Body of pancreas (tissue), 4 donors: ENCODE measurements at regions not wholly inside any gene's neighbourhood (a gene's known extent, or its start where the extent isn't known, plus 50 kb on each side); places are given as distances from the start of the nearest gene placed in this dataset.

Source experiments
- ATAC-seq: fragments of 150-250 bp; one replicate; pipeline ENCODE4 v1.9.1; 2016
- DNase-seq, 4 donors: peaks; one replicate each; pipeline ENCODE4 v3.0.0-alpha.2; 2019
- H3K27ac ChIP-seq, 4 donors: fragments of 200-600 bp; sonication (generic); 1 replicate in 3 of 4; 2 replicates in 1 of 4; pipeline versions ENCODE4 v1.5.1 to v1.6.1; 2016 to 2019; ENCODE audit warnings: mild to moderate bottlenecking in 1 of 4, mixed read lengths in 1 of 4, moderate library complexity in 1 of 4
- H3K27me3 ChIP-seq, 2 donors: fragments of 200-600 bp; sonication (generic); one replicate each; pipeline ENCODE4 v1.6.0; 2016; ENCODE audit warnings: mild to moderate bottlenecking in 1 of 2
- H3K36me3 ChIP-seq, 2 donors: fragments of 200-600 bp; sonication (generic); replicated peaks in 1 of 2; 2 replicates each; pipeline ENCODE4 v1.5.1; 2016; ENCODE audit warnings: low read depth in 2 of 2; ENCODE audit not compliant: insufficient read depth in 1 of 2
- H3K4me1 ChIP-seq: fragments of 200-600 bp; sonication (generic); one replicate; pipeline ENCODE4 v1.6.0; 2016
- H3K4me3 ChIP-seq, 2 donors: fragments of 200-600 bp; sonication (generic); 1 replicate in 1 of 2; 2 replicates in 1 of 2; pipeline ENCODE4 v1.5.1; 2016 to 2019
- H3K9me3 ChIP-seq, 3 donors: fragments of 200-600 bp; sonication (generic); 1 replicate in 2 of 3; 2 replicates in 1 of 3; pipeline ENCODE4 v1.5.1; 2016
- POLR2A ChIP-seq, 3 donors: fragments of 450-650 bp; IDR thresholded peaks; one replicate each; pipeline ENCODE4 v1.6.1; 2016; ENCODE audit warnings: antibody characterized with exemption in 3 of 3, mild to moderate bottlenecking in 2 of 3
- WGBS, 2 donors: methylation state at CpG; one replicate each; pipeline ENCODE4 v1.1.5; 2017; 5-methylcytosine and 5-hydroxymethylcytosine counted together
- intact Hi-C: fragments of 100-400 bp; cut with DNase I; formaldehyde crosslinking; loops from one replicate; pipeline ENCODE4 v1.15.1; 2023
- TF ChIP-seq, protein P1 (sequence below), 7 experiments: fragments of 450-650 bp in 4 of 7; fragments of 200-600 bp in 3 of 7; sonication (generic) in 3 of 7; IDR thresholded peaks; one replicate each; pipeline ENCODE4 v1.5.1; 2016 to 2019; ENCODE audit warnings: antibody characterized with exemption in 7 of 7

GRCh38 chr6:139912735-139913400, 538.4 kb upstream of the CITED2 start:
- 63 to 76% methylated on average over 10 of the region's 10 CpGs for WGBS, 2 donors
- TF ChIP-seq, protein P1, sequence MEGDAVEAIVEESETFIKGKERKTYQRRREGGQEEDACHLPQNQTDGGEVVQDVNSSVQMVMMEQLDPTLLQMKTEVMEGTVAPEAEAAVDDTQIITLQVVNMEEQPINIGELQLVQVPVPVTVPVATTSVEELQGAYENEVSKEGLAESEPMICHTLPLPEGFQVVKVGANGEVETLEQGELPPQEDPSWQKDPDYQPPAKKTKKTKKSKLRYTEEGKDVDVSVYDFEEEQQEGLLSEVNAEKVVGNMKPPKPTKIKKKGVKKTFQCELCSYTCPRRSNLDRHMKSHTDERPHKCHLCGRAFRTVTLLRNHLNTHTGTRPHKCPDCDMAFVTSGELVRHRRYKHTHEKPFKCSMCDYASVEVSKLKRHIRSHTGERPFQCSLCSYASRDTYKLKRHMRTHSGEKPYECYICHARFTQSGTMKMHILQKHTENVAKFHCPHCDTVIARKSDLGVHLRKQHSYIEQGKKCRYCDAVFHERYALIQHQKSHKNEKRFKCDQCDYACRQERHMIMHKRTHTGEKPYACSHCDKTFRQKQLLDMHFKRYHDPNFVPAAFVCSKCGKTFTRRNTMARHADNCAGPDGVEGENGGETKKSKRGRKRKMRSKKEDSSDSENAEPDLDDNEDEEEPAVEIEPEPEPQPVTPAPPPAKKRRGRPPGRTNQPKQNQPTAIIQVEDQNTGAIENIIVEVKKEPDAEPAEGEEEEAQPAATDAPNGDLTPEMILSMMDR (IDR thresholded peaks at IDR 0.05) = no peak
- TF ChIP-seq POLR2A (IDR thresholded peaks at IDR 0.05) = no peak
- Histone ChIP-seq H3K36me3 (no peaks in the 10 kb centered on the region), H3K9me3 (no peaks in the 10 kb centered on the region), H3K4me1 (peaks cover 5% of the 10 kb centered on the region), H3K27ac (no peak overlapping the region), H3K4me3 (no peak overlapping the region), H3K27me3 (no peaks in the 10 kb centered on the region)
- no peak for ATAC-seq
- intact Hi-C loops = no loop called here
- DNase-seq = no peak

DNA sequence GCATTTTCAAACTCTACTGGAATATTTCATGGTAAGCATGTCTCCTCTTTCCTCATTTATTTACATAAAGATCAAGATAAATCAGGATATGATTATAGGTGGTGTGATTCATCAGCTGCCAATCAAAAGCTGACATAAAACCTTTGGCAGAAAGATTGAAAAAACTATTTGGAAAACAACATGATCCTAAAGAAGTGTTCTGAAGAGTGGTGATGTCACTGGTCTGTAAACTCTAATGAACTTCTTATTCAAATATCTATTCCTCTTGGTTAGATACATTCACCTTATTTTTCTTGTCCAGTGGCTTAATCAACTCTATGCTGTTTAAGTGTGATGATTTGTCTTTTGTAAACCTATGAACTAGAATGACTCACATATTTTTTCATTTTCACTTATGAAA, 535.5 kb upstream of the CITED2 start:
- no peak for TF ChIP-seq POLR2A (IDR thresholded peaks at IDR 0.05)
- TF ChIP-seq, protein P1 (IDR thresholded peaks at IDR 0.05) = no peak
- H3K4me1 ChIP-seq = peaks cover 5% of the 10 kb centered on the region
- no peaks in the 10 kb centered on the region for H3K9me3 ChIP-seq
- H3K27ac ChIP-seq = no peak overlapping the region
- ATAC-seq (no peak), DNase-seq (no peak)
- H3K27me3 ChIP-seq = no peaks in the 10 kb centered on the region
- intact Hi-C loops = no loop called here
- H3K4me3 ChIP-seq = no peak overlapping the region
- no peaks in the 10 kb centered on the region for H3K36me3 ChIP-seq

DNA sequence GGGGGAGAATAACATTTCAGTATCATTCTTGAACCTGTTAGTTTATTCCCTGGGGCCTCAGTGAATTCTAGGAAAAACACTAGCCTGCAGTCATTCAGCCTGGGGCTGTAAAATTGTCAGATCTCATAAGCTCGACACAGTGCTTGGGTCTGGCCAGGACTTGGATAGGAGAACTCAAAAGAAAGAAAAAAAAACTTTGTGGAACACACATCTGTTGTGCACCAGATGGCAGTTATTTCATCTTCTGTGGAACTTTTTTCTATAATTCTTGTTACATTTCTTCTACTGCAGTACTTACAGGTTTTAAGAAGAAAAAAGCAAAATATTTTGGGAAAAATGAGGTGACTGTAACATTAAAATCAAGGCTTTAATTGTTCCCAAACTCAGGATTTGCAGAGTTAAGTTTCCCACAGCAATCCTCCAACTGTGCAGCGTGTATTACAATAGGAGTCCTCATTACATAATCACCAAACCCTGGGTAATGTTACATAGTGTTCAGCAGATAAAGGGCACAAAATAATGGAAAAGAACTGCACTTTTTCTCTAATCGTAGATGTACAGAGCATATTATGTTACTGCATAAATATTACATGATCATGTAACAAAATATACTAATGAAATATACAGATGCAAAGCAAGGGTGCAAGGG, 531.1 kb upstream of the CITED2 start:
- H3K27ac ChIP-seq = no peak overlapping the region
- intact Hi-C loops = no loop called here
- no peak for DNase-seq
- no peaks in the 10 kb centered on the region for H3K4me1 ChIP-seq
- no peaks in the 10 kb centered on the region for H3K27me3 ChIP-seq
- no peaks in the 10 kb centered on the region for H3K9me3 ChIP-seq
- no peak overlapping the region for H3K4me3 ChIP-seq
- H3K36me3 ChIP-seq = no peaks in the 10 kb centered on the region
- no peak for ATAC-seq
- 17 to 20% methylated on average over 3 of the region's 3 CpGs for WGBS, 2 donors
- TF ChIP-seq POLR2A (IDR thresholded peaks at IDR 0.05) = no peak
- TF ChIP-seq, protein P1 (IDR thresholded peaks at IDR 0.05) = no peak

- no peak overlapping the region for H3K27ac ChIP-seq
- 44 to 63% methylated on average over 1 of the region's 1 CpG for WGBS, 2 donors
- intact Hi-C loops = no loop called here
- no peaks in the 10 kb centered on the region for H3K9me3 ChIP-seq
- H3K27me3 ChIP-seq = no peaks in the 10 kb centered on the region
- no peak for ATAC-seq
- H3K4me1 ChIP-seq = no peaks in the 10 kb centered on the region
- TF ChIP-seq, protein P1 (IDR thresholded peaks at IDR 0.05) = no peak
- TF ChIP-seq POLR2A (IDR thresholded peaks at IDR 0.05) = no peak
- no peaks in the 10 kb centered on the region for H3K36me3 ChIP-seq
- H3K4me3 ChIP-seq = no peak overlapping the region
- DNase-seq = no peak
Observed at GRCh38 chr6:139904568-139904967, 530.1 kb upstream of the CITED2 start.

GRCh38 chr6:139904158-139904533, 529.7 kb upstream of the CITED2 start:
- H3K27me3 ChIP-seq = no peaks in the 10 kb centered on the region
- DNase-seq (no peak), ATAC-seq (no peak)
- no peaks in the 10 kb centered on the region for H3K9me3 ChIP-seq
- no peak for TF ChIP-seq POLR2A (IDR thresholded peaks at IDR 0.05)
- no peaks in the 10 kb centered on the region for H3K4me1 ChIP-seq
- intact Hi-C loops = no loop called here
- H3K36me3 ChIP-seq = no peaks in the 10 kb centered on the region
- no peak overlapping the region for H3K27ac ChIP-seq
- H3K4me3 ChIP-seq = no peak overlapping the region
